22Rv1 (cell line): ENCODE measurements at regions not wholly inside any gene's neighbourhood (a gene's known extent, or its start where the extent isn't known, plus 50 kb on each side); places are given as distances from the start of the nearest gene placed in this dataset.

Experiments
- CTCF ChIP-seq: fragments of 450-650 bp; IDR thresholded peaks from 2 replicates; pipeline ENCODE4 v1.5.1; 2017; ENCODE audit warnings: mild to moderate bottlenecking
- ZFX ChIP-seq: fragments of 450-650 bp; IDR thresholded peaks from 2 replicates; pipeline ENCODE4 v1.6.1; 2017; ENCODE audit warnings: antibody characterized with exemption, borderline replicate concordance

DNA sequence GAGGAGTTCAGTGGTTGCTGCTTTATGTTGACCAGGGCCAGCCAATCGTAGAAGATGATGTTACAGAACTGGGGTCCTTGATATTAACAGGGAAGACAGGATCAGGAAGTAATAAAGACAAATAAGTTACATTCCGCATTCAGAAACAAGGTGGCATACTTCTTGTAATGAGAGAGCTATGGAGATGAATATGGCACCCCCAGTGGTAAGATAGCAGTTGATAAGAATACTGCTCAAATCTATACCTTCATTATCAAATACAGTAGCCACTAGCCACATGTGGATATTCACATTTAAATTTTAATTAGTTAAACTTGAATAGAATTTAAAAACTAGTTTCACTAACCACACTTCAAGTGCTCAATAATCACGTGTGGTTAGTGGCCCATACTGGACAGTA lies 290.4 kb upstream of the RBMS1 start:
- no peak for TF ChIP-seq CTCF
- TF ChIP-seq ZFX = no peak
